ENCODE measurements at regions not wholly inside any gene's neighbourhood (a gene's known extent, or its start where the extent isn't known, plus 50 kb on each side); places are given as distances from the start of the nearest gene placed in this dataset.

GRCh38 chr10:131035779-131036178 is 275.7 kb downstream of the TCERG1L start:
- TF ChIP-seq CTCF (conservative IDR thresholded peaks at IDR 0.05; ENCODE audit: low read length) (no peak), EZH2phosphoT487 (IDR thresholded peaks at IDR 0.05; ENCODE audit: borderline replicate concordance, low read depth, low read length) (no peak)
